ENCODE measurements at regions not wholly inside any gene's neighbourhood (a gene's known extent, or its start where the extent isn't known, plus 50 kb on each side); places are given as distances from the start of the nearest gene placed in this dataset.

DNA sequence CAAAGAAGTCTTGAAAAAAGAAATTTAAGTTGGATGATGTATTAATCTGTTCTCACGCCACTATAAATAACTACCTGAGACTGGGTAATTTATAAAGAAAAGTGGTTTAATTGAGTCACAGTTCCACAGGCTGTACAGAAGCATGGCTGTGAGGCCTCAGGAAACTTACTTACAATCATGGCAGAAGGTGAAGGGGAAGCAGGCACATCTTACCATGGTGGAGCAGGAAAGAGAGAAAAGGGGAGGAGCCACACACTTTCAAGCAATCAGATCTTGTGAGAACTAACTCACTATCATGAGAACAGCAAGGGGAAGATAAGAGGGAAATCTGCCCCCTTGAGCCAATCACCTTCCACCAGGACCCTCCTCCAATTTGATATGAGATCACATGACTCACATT, 65.7 kb upstream of the AMOTL1 start:
- WGBS, 2 donors: 90 to 100% methylated on average over 1 of the region's 1 CpG
- Histone ChIP-seq H3K27me3 (no peaks in the 10 kb centered on the region), H3K36me3 (no peaks in the 10 kb centered on the region), H3K4me1 (peaks cover 0 to 23% (median 10%) of the 10 kb centered on the region in 3 donors), H3K9me3 (no peaks in the 10 kb centered on the region), H3K27ac (no peak overlapping the region), H3K4me3 (no peak overlapping the region)
- intact Hi-C loops (cut with DNase I): no loop called here
- DNase-seq: no peak
- TF ChIP-seq POLR2A (IDR thresholded peaks at IDR 0.05): no peak
- TF ChIP-seq CTCF (IDR thresholded peaks at IDR 0.05): no peak

DNA sequence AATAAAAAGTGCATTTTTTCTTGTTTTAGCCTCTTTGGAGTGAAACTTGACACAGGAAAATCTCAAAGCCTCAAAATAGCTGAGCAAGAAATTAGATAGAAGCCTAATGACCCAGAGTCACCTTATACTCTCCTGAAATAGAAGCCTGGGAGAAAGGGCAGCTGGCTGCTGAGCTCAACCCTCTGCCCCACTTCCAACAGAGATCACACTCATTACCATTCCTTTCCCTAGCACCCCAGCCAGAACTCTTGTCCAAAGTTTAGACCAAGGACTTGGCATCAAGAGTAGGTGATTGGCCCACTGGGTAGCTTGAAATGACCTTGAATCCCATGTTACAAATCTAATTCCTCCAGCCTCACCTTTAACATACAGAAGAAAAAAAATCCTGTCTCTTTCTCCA, 62.7 kb upstream of the AMOTL1 start:
- DNase-seq: no peak
- Histone ChIP-seq H3K9me3 (no peaks in the 10 kb centered on the region), H3K4me1 (peaks cover 0 to 37% (median 10%) of the 10 kb centered on the region in 3 donors), H3K4me3 (no peak overlapping the region), H3K36me3 (no peaks in the 10 kb centered on the region), H3K27me3 (no peaks in the 10 kb centered on the region), H3K27ac (peak overlapping the region; percentile 45 to 91 (median 76))
- intact Hi-C loops (cut with DNase I): no loop called here
- TF ChIP-seq POLR2A (IDR thresholded peaks at IDR 0.05): no peak

- DNase-seq: no peak
- peaks cover 0 to 31% (median 10%) of the 10 kb centered on the region in 3 donors for H3K4me1 ChIP-seq
- peak overlapping the region; percentile 25 to 60 (median 46) for H3K4me3 ChIP-seq
- no peaks in the 10 kb centered on the region for H3K27me3 ChIP-seq
- TF ChIP-seq POLR2A (IDR thresholded peaks at IDR 0.05): no peak
- no peak for TF ChIP-seq CTCF (IDR thresholded peaks at IDR 0.05)
- 43 to 45% methylated on average over 6 of the region's 6 CpGs for WGBS, 2 donors
- H3K36me3 ChIP-seq: no peaks in the 10 kb centered on the region
- no peaks in the 10 kb centered on the region for H3K9me3 ChIP-seq
- intact Hi-C loops (cut with DNase I): no loop called here
- peak overlapping the region; percentile 84 to 91 (median 86) for H3K27ac ChIP-seq
Observed at GRCh38 chr11:94705891-94706615, 62.1 kb upstream of the AMOTL1 start.

DNA sequence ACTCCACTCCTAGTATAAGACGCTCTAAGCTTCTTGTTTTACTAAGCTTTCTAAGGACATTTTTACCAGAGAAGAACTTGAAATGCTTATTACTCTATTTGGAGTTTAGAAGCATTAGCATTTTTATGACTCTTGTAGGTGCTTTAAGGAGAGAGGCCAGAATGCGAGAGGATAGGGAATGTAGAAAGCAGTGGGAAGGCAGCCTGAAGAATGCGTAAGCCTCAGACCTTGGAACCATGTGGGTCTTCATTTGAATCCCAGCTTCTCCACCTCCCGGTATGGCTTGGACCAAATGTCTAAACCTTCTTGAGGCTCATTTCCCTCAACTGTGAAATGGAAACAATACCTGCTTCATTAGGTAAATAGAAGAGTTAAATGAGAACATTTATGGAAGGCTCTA, 60.0 kb upstream of the AMOTL1 start:
- Histone ChIP-seq H3K27ac (peak overlapping the region in 2 of 4 donors; percentile 84 to 87), H3K4me3 (peak overlapping the region in 1 of 4 donors; percentile 46), H3K9me3 (no peaks in the 10 kb centered on the region), H3K36me3 (no peaks in the 10 kb centered on the region), H3K27me3 (no peaks in the 10 kb centered on the region), H3K4me1 (peaks cover 0 to 29% (median 10%) of the 10 kb centered on the region in 3 donors)
- WGBS, 2 donors: 87 to 91% methylated on average over 4 of the region's 4 CpGs
- intact Hi-C loops (cut with DNase I): no loop called here
- TF ChIP-seq CTCF (IDR thresholded peaks at IDR 0.05): no peak
- no peak for TF ChIP-seq POLR2A (IDR thresholded peaks at IDR 0.05)
- DNase-seq: no peak

DNA sequence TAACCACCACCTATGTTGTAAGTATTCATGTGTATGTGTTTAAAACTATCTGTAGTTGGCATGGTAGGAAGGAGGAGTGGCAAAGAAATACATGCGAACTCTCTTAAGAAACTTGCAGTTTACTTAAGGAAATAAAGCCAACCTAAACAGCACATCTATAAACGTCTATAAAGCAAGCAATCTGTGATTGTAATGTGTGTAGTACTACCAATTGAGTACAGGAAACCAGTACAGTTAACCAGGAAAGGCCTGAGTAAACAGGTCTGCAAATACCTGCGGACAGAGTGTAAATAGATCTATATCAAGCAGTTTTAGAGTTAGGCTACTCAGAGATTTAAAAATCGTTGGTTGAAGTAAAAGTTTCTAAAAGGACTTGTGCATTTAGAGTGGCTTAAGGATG, 59.5 kb upstream of the AMOTL1 start:
- H3K36me3 ChIP-seq: no peaks in the 10 kb centered on the region
- intact Hi-C loops (cut with DNase I): no loop called here
- peak overlapping the region in 1 of 4 donors; percentile 84 for H3K27ac ChIP-seq
- peaks cover 0 to 29% (median 10%) of the 10 kb centered on the region in 3 donors for H3K4me1 ChIP-seq
- no peak overlapping the region for H3K4me3 ChIP-seq
- TF ChIP-seq POLR2A (IDR thresholded peaks at IDR 0.05): no peak
- TF ChIP-seq CTCF (IDR thresholded peaks at IDR 0.05): no peak
- no peaks in the 10 kb centered on the region for H3K9me3 ChIP-seq
- no peak for DNase-seq
- H3K27me3 ChIP-seq: no peaks in the 10 kb centered on the region
- 32 to 40% methylated on average over 4 of the region's 4 CpGs for WGBS, 2 donors

All from esophagus squamous epithelium (tissue), 5 donors.